ENCODE measurements at regions not wholly inside any gene's neighbourhood (a gene's known extent, or its start where the extent isn't known, plus 50 kb on each side); places are given as distances from the start of the nearest gene placed in this dataset.
"Not testable (repeated sequence)": the region's sequence is repeated elsewhere in the genome, so short reads cannot be mapped to it uniquely, and the experiment has no call there.

DNA sequence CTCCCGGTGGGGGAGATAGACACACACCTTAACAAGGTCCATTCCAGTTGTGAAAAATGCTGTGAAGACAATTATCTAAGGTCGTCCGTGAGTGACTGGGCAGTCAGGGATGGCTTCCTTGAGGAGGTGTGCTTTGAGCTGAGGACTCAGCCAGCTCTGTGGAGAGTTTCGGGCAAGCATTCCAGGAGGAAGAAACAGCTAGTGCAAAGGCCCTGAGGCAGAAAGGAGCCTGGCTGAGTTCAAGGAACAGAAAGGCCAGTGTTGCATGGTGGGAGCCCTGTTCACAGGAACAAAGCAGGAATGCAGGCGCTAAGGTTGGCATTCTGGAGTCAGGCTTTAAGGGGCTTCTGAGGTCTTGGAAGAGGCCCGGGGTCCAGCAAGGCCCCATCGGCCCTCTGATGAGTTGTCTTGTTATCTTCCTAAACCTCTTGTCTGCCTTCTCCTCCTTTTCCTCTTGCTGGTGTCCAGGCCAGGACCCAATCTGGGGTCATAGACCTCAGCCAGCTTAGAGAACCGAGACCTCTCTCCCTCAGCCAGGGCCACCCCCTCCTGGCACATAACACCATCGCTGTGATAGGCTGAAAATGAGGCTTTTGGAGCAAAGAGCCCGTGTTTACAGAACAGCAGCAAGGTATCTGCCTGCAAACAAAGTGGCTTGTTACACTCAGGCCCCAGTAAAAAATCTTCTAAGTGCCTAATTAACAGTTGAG lies 270.2 kb upstream of the MVB12B start:
- DNase-seq (ENCODE audit: low read depth in 2 of 2), result no peak

GRCh38 chr9:126057121-126057825 lies 269.4 kb upstream of the MVB12B start:
- DNase-seq (ENCODE audit: low read depth in 2 of 2), result no peak

DNA sequence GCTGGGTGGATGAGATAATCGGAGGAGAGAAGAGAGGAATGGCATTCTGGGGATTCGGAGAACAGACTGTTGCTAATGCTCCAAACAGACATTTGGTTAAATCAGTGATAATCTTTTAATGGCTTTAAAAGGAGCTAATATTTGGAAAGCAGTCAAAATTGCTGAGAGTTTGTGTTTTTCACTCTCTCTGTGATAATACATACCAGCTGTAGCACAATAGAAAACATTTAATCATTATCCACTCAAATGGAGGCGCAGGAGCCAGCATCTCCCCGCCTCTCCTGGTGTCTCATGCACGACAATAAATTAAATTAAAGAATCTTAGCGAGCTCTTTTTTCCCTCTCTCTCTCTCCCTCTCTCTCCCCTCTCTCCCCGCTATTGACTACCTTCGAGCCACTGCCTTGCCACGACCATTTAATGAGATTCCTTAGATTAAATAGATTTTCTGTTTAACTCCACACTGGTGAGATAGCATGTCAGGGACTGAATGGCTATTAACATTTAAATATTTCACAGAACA lies 268.6 kb upstream of the MVB12B start:
- DNase-seq (ENCODE audit: low read depth in 2 of 2), result no peak

DNA sequence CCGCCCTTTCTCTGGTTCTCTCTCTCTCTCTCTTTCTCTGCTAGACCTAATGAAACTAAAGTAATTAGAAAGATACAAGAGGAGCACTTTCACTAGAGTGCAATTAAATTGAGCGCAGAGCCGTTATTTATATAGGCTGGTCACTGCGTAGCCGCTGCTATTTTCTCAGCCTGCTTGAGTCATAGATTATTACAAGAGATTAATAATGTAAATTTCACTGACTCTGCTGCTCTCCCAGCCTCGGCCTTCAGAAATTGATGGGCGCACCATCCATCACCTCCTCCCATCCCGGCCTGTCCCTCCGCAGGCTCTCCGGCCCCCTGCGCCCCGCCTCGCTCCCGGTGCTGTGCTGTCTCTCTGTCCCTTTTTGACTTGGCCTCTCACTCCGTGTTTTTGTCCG lies 268.0 kb upstream of the MVB12B start:
- no peak for DNase-seq (ENCODE audit: low read depth in 2 of 2)

- DNase-seq (ENCODE audit: low read depth in 2 of 2), result no peak
Measured at GRCh38 chr9:126061575-126061974, 265.1 kb upstream of the MVB12B start.

GRCh38 chr9:126062158-126062886 lies 264.3 kb upstream of the MVB12B start:
- DNase-seq (ENCODE audit: low read depth in 2 of 2), result no peak

GRCh38 chr9:126063326-126063725 lies 263.3 kb upstream of the MVB12B start:
- no peak for DNase-seq (ENCODE audit: low read depth in 2 of 2)

DNA sequence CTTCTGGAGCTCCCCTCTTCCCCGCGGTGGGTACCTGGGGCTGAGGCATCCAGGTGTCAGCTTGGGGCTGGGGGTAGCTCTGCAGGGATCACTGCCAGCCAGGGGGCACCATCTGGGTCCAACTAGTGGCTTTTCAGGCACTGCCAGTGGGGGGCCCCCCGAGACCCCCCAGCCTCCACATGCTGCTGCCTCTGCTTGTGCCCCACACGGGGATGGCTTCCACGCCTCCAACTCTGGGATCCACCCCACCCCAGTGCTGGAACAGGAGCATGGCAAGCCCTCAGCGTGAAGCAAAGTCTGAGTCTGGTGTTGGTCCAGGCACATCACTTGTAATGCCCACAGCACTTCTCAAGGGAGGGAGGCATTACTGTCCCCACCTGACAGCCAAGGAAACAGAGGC lies 260.5 kb upstream of the MVB12B start:
- DNase-seq (ENCODE audit: low read depth in 2 of 2), result no peak

DNA sequence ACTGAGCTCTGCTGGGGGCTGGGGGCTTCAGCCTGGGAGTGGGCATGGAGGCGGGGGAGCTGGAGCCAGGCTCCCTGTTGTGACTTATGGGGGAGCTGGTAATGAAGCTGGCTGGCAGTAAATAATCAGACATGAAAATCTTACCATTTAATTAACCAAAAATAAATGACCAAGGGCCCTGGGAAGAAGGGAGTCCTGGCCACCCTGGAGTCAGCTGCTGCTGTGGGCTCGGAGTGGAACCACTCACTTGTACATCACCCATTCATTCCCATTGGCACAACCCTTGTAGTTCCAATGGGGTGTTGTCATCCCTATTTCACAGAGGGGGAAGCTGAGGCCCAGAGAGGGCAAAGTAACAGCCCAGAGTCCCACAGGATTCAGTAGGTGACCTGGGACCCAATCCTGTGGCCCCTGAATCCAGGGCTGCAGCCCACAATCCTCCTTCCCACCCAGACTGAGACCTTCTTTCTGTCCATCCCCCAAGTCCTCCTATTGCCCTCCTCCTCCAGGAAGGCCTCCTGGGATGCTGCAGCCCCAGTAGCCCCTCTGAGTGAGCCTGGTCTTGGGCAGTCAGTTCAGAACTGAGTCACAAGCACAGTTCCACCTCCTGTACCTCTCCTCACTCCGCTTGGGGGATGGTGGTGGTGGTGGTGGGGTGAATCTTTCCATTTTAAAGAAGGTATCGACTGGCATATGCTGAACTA lies 259.4 kb upstream of the MVB12B start:
- DNase-seq (ENCODE audit: low read depth in 2 of 2), result no peak

DNA sequence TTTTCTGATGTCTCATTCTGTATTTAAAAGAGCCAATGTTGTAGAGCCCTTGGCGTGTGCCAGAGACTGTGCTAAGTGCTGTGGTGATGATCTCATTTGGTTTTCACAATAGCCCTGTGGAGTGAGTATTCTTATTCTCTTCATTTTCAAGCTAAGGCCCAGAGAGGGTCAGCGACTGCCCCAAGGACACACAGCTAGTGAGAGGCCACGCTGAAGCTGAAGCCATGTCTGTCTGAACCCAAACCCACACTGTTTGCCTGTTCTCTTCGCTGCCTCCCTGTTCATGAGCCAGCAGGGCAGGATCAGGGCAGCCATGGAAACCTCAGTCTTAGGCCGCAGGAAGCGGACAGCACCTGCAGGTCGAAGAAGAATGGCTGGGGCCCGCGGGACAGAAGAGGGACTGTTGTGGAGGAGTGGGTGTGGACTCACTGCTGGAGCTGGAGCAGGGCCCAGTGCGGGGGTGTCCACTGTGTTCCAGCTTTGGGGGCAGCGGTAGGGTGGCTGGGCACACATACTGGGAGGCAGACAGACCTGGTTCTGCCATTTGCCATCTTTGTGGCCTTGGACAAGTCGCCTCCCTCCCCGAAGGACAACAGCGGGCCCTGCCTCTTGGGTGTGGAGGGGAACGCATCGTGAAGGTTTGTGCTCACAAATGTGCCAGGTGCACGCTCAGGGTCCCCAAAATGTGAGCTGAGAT lies 257.9 kb upstream of the MVB12B start:
- no peak for DNase-seq (ENCODE audit: low read depth in 2 of 2)

DNA sequence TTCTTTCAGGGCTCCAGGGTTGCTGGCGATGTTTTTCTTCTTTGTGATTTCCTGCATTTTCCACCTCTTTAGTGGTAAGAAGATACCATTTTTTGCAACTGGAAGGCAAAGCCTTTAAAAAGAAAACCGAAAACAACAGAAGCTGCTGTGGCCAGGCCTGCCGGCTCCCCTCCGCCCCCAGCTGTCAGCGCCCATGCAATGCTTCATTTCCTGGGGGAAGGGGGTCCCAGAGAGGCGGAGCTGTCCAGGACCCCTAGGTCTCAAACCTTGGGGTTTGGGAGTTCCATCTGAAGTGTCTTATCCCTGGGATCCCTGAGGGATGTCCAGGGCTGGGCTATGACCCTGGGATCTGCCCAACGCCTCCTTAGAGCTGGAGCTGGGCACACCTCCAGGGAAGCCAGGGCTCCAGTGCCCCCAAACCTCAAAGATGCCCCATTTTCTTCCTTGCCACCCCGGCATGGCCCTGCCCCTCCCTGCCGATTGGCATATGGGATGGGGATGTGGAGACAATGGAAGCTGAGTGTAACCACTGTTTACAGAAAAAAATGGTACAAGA lies 257.2 kb upstream of the MVB12B start:
- no peak for DNase-seq (ENCODE audit: low read depth in 2 of 2)

DNA sequence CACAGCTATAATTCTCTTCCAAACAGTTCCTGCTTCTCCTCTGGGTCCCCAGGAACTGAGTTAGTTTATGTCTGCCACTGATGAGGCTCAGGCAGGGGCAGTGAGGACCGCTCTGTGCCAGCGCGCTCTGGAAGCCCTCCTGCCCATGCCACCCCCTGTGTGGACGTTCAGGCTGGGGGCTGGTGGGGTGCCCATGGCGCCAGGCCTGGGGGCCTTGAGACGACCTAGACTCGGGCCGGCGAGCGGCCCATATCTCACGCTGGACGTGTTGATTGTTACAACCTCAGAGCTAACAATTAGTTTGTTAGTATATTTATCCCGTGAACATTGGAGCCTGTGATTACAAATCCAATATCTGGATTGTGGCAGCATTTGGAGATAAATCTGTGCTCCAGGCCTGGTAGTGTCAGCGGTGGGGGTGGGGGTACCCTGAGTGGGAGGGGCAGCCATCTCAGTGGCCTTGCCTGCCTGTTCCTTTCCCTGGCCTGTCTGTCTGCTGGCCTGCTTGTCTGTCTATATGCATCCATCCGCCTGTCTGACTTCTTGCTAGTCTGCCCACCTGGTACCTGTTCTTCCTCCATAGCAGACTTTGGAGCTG lies 256.5 kb upstream of the MVB12B start:
- DNase-seq (ENCODE audit: low read depth in 2 of 2), result no peak

- DNase-seq (ENCODE audit: low read depth in 2 of 2), result no peak
Measured at GRCh38 chr9:126071076-126071750, 255.4 kb upstream of the MVB12B start.

- not testable (repeated sequence) for DNase-seq (ENCODE audit: low read depth in 2 of 2)
Measured at GRCh38 chr9:126077656-126078055, 249.0 kb upstream of the MVB12B start.

DNA sequence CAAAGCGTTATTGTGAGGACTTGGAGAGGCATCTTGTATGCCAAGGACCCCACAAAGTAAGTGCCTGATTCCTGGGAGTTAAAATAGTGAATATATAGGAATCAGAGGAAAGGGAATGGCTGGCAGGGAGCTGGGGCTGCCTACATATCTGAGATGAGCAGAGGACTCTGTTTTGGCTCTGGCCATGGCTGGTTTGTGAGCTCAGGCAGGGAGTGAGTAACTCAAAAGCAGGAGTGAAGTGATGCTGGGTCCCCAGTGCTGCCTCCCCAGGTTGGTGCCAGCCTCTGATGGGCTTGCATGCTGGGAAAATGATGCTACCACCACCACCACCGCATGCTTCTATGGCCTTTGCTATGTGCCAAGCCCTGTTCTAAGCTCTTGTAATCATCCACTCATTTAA lies 246.0 kb upstream of the MVB12B start:
- no peak for DNase-seq (ENCODE audit: low read depth in 2 of 2)

GRCh38 chr9:126081746-126082145 lies 244.9 kb upstream of the MVB12B start:
- no peak for DNase-seq (ENCODE audit: low read depth in 2 of 2)

DNA sequence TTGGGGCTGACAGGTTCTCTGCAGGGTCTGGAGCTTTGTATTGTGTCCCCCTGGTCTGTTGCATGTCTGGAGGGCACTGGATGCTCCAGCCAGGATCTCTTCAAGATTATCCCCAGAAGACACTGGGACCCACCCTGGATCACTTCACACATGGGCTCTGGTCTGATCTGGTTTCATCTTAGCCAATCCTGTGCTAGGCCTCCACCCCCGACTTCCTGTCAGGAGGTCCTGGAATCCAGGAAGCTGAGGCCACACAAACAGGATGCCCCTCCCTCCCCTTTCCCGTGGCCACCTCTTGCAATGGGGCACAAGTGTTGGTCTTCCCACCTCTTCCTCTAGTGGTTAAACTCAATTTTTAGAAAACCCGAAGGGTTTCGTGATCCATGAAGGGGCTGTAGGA lies 242.6 kb upstream of the MVB12B start:
- DNase-seq (ENCODE audit: low read depth in 2 of 2), result no peak

DNA sequence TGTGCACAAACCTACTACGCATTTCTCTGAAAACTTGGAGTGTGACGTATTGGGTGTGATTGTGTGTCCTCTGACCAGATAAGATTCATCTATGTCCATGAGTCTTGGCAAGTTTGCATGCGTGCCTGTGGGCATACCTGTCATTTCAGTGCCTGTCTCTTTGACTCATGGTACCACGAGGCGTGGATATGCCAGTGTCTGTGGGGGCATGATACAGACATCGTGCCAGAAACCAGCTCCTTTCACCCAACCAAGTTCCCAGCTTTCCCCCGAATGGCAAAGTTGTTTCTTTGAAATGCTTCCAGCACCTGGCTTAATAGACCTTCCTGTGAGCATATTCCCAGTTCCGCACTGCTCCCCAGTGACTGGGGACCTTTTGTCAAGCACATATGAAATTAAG lies 241.9 kb upstream of the MVB12B start:
- no peak for DNase-seq (ENCODE audit: low read depth in 2 of 2)

DNA sequence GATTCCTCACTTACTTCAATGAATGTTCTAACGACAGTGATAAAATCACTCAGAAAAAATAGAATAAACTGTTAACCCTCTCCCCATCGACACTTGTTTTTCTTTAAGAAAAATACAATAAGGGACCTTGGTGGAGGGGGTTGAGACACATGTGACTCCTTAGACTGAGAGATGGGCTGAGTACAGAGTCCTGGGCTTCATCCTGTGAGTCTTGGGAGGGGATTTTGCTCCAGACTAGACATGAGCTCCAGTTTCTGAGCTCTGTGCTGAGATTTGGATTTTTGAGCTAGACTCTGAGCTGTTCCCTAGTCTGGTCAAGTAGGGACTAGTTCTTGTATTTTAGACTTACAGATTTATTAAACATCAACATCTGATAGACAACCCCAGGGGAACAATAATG lies 241.5 kb upstream of the MVB12B start:
- no peak for DNase-seq (ENCODE audit: low read depth in 2 of 2)

DNA sequence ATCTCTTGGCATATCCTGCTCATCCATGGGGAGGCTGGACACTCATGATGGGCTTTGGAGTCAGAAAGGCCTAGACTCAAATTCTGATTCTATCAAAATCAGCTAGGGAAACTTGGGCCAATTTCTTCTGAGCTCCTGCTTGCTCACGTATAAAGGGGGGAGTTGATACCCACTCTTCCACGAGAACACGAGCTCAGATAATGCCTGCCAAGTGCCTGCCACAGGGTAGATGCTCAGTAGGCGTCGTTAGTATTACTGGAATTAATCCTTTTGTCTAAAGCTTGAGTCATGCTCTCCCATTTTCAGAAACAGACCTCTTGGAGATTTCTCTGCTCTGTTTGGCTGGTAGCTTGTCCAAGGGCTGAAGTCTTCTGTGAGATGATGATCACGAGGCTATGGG lies 238.3 kb upstream of the MVB12B start:
- no peak for DNase-seq (ENCODE audit: low read depth in 2 of 2)

All from stimulated activated CD4-positive, alpha-beta T cell treated with anti-CD3 and anti-CD28 coated beads, Interleukin-15, amount 100 ng/mL, for 48 hours (primary cell).